Hepatocyte (in vitro differentiated cells): ENCODE measurements at regions not wholly inside any gene's neighbourhood (a gene's known extent, or its start where the extent isn't known, plus 50 kb on each side); places are given as distances from the start of the nearest gene placed in this dataset.

Source experiments
- DNase-seq: peaks from one replicate; pipeline ENCODE4 v3.0.0-alpha.2; 2016; ENCODE audit warnings: low spot score
- H2AFZ ChIP-seq: fragments of 200-600 bp; sonication (generic); 2 replicates; pipeline ENCODE4 v1.6.0; 2016; ENCODE audit warnings: antibody characterized with exemption, mild to moderate bottlenecking
- H3K27ac ChIP-seq: fragments of 200-600 bp; sonication (generic); 2 replicates; pipeline ENCODE4 v1.5.1; 2016; ENCODE audit warnings: mild to moderate bottlenecking
- H3K27me3 ChIP-seq: fragments of 200-600 bp; sonication (generic); 2 replicates; pipeline ENCODE4 v1.6.1; 2016
- H3K36me3 ChIP-seq: fragments of 200-600 bp; sonication (generic); replicated peaks from 2 replicates; pipeline ENCODE4 v1.5.1; 2016; ENCODE audit warnings: low read depth; ENCODE audit not compliant: insufficient read depth
- H3K4me1 ChIP-seq: fragments of 200-600 bp; sonication (generic); 2 replicates; pipeline ENCODE4 v1.5.1; 2016; ENCODE audit warnings: mild to moderate bottlenecking, moderate library complexity; ENCODE audit not compliant: insufficient read depth
- H3K4me2 ChIP-seq: fragments of 200-600 bp; sonication (generic); 2 replicates; pipeline ENCODE4 v1.6.0; 2016
- H3K4me3 ChIP-seq: fragments of 200-600 bp; sonication (generic); 2 replicates; pipeline ENCODE4 v1.5.1; 2016; ENCODE audit warnings: mild to moderate bottlenecking
- H3K79me2 ChIP-seq: fragments of 200-600 bp; sonication (generic); 2 replicates; pipeline ENCODE4 v1.6.0; 2017; ENCODE audit warnings: mild to moderate bottlenecking
- H3K9me2 ChIP-seq: fragments of 200-600 bp; sonication (generic); replicated peaks from 2 replicates; pipeline ENCODE4 v1.6.0; 2017; ENCODE audit warnings: mild to moderate bottlenecking; ENCODE audit not compliant: insufficient read depth
- H3K9me3 ChIP-seq: fragments of 200-600 bp; sonication (generic); 2 replicates; pipeline ENCODE4 v1.5.1; 2016; ENCODE audit warnings: low read depth, mild to moderate bottlenecking
- H4K20me1 ChIP-seq: fragments of 200-600 bp; sonication (generic); 2 replicates; pipeline ENCODE4 v1.6.0; 2016; ENCODE audit warnings: mild to moderate bottlenecking; ENCODE audit not compliant: insufficient read depth, poor library complexity, severe bottlenecking
- CTCF ChIP-seq: fragments of 200-600 bp; sonication (generic); IDR thresholded peaks from 2 replicates; pipeline ENCODE4 v1.5.1; 2016; ENCODE audit warnings: antibody characterized with exemption, mild to moderate bottlenecking; ENCODE audit not compliant: poor library complexity
- EZH2 ChIP-seq: fragments of 200-600 bp; sonication (generic); IDR thresholded peaks from 2 replicates; pipeline ENCODE4 v1.6.1; 2016; ENCODE audit warnings: antibody characterized with exemption, mild to moderate bottlenecking, borderline replicate concordance
- EZH2phosphoT487 ChIP-seq: fragments of 200-600 bp; sonication (generic); IDR thresholded peaks from one replicate; pipeline ENCODE4 v1.6.1; 2018; ENCODE audit warnings: antibody characterized with exemption, mild to moderate bottlenecking, low read depth, moderate library complexity; ENCODE audit not compliant: unreplicated experiment, severe bottlenecking
- WGBS: methylation state at CpG from one replicate; pipeline ENCODE4 v1.1.6; 2016; ENCODE audit warnings: low lambda C conversion rate; ENCODE audit errors: missing lambda C conversion rate; 5-methylcytosine and 5-hydroxymethylcytosine counted together

GRCh38 chr15:38685686-38686339, 121.2 kb upstream of the RASGRP1 start:
- no peak for TF ChIP-seq CTCF
- TF ChIP-seq EZH2 = no peak
- TF ChIP-seq EZH2phosphoT487 = no peak
- Histone ChIP-seq H3K79me2 (no peaks in the 10 kb centered on the region), H3K4me2 (no peak overlapping the region), H4K20me1 (no peaks in the 10 kb centered on the region), H3K4me3 (no peak overlapping the region), H3K36me3 (no peaks in the 10 kb centered on the region), H3K27ac (no peak overlapping the region), H3K9me2 (no peaks in the 10 kb centered on the region), H3K9me3 (no peaks in the 10 kb centered on the region), H3K4me1 (no peaks in the 10 kb centered on the region), H3K27me3 (no peaks in the 10 kb centered on the region), H2AFZ (no peak overlapping the region)
- no peak for DNase-seq
- WGBS = 90% methylated on average over 4 of the region's 4 CpGs

- TF ChIP-seq CTCF (no peak), EZH2phosphoT487 (no peak), EZH2 (no peak)
- H3K27ac ChIP-seq = no peak overlapping the region
- no peaks in the 10 kb centered on the region for H3K27me3 ChIP-seq
- no peaks in the 10 kb centered on the region for H3K79me2 ChIP-seq
- H2AFZ ChIP-seq = no peak overlapping the region
- H3K9me3 ChIP-seq = no peaks in the 10 kb centered on the region
- no peak overlapping the region for H3K4me3 ChIP-seq
- H3K9me2 ChIP-seq = no peaks in the 10 kb centered on the region
- H4K20me1 ChIP-seq = no peaks in the 10 kb centered on the region
- 6% methylated on average over 2 of the region's 2 CpGs for WGBS
- H3K4me1 ChIP-seq = no peaks in the 10 kb centered on the region
- H3K36me3 ChIP-seq = no peaks in the 10 kb centered on the region
- no peak overlapping the region for H3K4me2 ChIP-seq
- no peak for DNase-seq
Observed at GRCh38 chr15:38687340-38687739, 122.7 kb upstream of the RASGRP1 start.

GRCh38 chr15:38687775-38688495, 123.3 kb upstream of the RASGRP1 start:
- H3K36me3 ChIP-seq = no peaks in the 10 kb centered on the region
- no peaks in the 10 kb centered on the region for H4K20me1 ChIP-seq
- no peak overlapping the region for H2AFZ ChIP-seq
- no peak overlapping the region for H3K4me2 ChIP-seq
- H3K4me1 ChIP-seq = no peaks in the 10 kb centered on the region
- H3K9me2 ChIP-seq = no peaks in the 10 kb centered on the region
- H3K9me3 ChIP-seq = no peaks in the 10 kb centered on the region
- H3K4me3 ChIP-seq = no peak overlapping the region
- no peak for DNase-seq
- no peaks in the 10 kb centered on the region for H3K27me3 ChIP-seq
- no peaks in the 10 kb centered on the region for H3K79me2 ChIP-seq
- TF ChIP-seq CTCF (no peak), EZH2phosphoT487 (no peak), EZH2 (no peak)
- H3K27ac ChIP-seq = no peak overlapping the region
- WGBS = 73% methylated on average over 7 of the region's 7 CpGs
